Epithelial cell of proximal tubule (primary cell): ENCODE measurements at regions not wholly inside any gene's neighbourhood (a gene's known extent, or its start where the extent isn't known, plus 50 kb on each side); places are given as distances from the start of the nearest gene placed in this dataset.

ENCODE experiments used
- DNase-seq: peaks from one replicate; pipeline ENCODE4 v3.0.0-alpha.2; 2011; ENCODE audit warnings: low read depth
- H3K4me3 ChIP-seq: 2 replicates; pipeline ENCODE4 v1.5.1; 2011; ENCODE audit warnings: low read depth, mild to moderate bottlenecking, low read length
- TF ChIP-seq, protein P1 (sequence below): conservative IDR thresholded peaks from 2 replicates; pipeline ENCODE4 v1.5.1; 2012; ENCODE audit warnings: low read depth, mild to moderate bottlenecking, low read length

DNA sequence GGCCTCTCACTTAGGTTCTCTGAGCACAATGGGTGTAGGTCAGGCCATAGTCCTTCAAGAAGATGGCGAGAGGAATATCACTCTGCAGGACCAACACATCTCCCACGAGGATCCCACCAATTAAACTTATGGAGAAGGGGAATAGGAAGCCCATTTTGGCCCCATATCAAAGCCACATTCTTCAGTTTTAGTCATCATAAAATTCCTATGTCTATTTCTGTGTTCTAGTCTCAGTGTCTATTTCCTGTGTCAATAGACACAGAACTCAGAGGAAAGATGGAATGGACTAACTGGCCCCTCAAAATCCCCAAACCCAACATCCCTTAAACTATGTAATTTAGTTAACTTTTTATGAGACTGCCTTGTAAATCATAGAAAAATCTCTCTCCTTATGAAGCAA is 216.8 kb downstream of the HACE1 start:
- DNase-seq: no peak

DNA sequence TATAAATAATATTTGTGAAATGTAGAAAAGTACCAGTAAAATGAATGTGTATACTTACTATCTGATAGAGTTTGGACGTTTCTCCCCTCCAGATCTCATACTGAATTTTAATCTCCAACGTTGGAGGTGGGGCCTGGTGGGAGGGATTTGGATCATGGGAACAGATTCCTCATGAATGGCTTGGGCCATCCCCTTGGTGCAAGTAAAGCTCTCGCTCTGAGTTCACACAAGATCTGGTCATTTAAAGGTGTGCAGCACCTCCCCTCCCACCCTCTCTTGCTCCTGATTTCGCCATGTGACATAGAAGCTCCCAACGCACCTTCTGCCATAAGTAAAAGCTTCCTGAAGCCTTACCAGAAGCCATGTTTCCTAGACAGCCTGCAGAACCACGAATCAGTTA is 219.0 kb downstream of the HACE1 start:
- H3K4me3 ChIP-seq: no peak overlapping the region
- TF ChIP-seq, protein P1, sequence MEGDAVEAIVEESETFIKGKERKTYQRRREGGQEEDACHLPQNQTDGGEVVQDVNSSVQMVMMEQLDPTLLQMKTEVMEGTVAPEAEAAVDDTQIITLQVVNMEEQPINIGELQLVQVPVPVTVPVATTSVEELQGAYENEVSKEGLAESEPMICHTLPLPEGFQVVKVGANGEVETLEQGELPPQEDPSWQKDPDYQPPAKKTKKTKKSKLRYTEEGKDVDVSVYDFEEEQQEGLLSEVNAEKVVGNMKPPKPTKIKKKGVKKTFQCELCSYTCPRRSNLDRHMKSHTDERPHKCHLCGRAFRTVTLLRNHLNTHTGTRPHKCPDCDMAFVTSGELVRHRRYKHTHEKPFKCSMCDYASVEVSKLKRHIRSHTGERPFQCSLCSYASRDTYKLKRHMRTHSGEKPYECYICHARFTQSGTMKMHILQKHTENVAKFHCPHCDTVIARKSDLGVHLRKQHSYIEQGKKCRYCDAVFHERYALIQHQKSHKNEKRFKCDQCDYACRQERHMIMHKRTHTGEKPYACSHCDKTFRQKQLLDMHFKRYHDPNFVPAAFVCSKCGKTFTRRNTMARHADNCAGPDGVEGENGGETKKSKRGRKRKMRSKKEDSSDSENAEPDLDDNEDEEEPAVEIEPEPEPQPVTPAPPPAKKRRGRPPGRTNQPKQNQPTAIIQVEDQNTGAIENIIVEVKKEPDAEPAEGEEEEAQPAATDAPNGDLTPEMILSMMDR: no peak
- DNase-seq: no peak

More for the DNA sequence above, 216.8 kb downstream of the HACE1 start:
- H3K4me3 ChIP-seq: no peak overlapping the region
- TF ChIP-seq, protein P1: no peak

DNA sequence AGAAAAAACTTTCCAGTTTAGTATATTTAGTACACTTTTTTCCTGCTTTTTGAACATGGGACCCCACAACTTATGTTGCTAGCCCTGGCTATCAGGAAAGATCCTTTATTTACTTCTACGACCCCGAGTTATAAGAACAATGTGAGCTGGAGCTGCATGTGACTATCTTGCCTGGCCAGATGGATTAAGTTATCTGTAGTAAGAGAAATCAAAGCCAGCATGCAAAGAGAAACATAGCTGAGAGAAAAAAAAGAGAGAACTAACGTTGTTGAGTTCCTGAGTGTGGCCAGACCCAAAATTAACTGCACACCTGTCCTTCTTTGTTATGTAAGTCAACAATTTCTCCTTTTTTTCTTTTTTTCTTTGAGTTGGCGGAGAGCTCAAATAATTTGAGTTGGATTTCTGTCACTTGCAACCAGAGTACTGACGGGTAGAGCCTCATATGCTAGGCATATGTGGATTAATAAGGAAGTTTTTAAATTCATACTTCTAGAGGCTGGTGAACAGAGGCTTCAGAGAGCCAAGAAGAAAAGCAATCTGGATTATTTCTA is 219.5 kb downstream of the HACE1 start:
- no peak for DNase-seq
- TF ChIP-seq, protein P1: no peak
- H3K4me3 ChIP-seq: no peak overlapping the region

DNA sequence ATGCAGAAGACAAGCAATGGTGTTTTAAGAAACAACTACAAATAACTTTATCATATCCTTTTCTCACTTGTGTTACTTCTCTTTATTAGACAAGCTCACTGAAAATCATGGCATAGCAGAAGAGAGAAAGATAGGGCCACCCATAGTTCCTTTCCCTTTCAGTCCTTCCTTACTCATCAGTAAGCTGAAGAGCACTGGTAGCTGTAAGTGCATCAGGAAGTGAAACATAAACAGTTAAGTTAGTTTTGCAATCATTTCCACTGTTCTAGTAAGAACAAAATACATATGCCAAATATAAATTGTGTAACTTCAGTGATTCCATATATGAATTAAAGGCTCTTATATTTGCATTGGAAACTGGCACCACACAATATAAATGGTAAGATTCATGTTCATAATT is 220.1 kb downstream of the HACE1 start:
- TF ChIP-seq, protein P1: no peak
- no peak overlapping the region for H3K4me3 ChIP-seq
- no peak for DNase-seq

DNA sequence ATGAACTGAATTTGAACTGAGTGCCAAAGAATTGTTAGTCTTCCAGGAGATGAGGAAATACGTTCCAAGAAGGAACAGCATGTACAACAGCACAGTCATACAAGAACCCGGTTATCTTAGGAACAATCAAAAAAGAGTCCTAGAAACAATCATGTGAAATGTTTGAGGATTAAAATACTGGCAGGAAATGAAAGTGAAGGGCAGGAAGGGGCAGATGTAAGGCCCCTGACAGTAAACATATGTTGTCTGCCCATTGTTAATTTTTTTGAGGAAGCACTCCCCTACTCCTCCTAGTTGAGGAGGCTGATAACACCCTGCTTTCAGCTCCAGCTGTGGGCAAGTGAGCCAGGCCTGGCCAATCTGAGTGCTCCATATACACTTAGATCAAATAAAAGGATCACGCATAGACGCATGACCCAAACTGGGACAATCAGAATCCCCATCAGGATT is 220.9 kb downstream of the HACE1 start:
- no peak for DNase-seq
- TF ChIP-seq, protein P1: no peak
- H3K4me3 ChIP-seq: no peak overlapping the region

DNA sequence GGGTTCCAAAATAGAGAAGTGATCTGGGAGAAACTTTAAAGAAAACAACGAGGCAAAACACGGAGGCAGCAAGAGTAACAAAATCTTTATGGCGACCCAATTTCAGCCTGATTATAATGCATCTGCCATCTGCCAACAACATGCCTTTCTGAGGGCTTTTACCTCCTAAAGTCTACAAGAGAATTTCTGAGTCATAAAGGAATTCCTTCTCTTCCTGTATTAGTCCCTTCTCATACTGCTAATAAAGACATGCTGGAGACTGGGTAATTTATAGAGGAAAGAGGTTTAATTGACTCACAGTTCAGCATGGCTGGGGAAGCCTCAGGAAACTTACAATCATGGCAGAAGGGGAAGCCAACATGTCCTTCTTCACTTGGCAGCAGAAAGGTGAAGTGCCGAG is 226.6 kb downstream of the HACE1 start:
- TF ChIP-seq, protein P1: no peak
- no peak for DNase-seq
- H3K4me3 ChIP-seq: no peak overlapping the region

DNA sequence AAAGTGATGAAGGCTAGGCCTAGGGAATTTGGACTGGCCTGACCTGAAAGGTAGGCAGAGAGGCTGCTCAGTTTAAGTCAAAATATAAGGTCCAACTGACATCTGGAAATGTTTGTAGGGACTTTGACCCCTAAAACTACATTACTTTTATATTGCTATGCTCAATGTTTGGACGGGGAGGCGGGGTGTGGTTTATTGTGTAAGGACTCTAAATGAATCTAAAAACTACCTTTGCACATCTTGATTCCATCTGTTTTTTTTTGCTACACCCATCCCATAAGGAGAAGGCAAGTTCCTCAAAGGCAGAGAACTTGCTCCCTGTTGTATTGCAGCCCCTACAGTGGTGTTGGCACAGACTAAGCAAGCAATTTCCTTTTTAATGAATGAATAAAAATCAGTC is 227.1 kb downstream of the HACE1 start:
- no peak overlapping the region for H3K4me3 ChIP-seq

More for the DNA sequence above, 227.1 kb downstream of the HACE1 start:
- TF ChIP-seq, protein P1: no peak
- no peak for DNase-seq
